ENCODE measurements at regions not wholly inside any gene's neighbourhood (a gene's known extent, or its start where the extent isn't known, plus 50 kb on each side); places are given as distances from the start of the nearest gene placed in this dataset.
A peak's percentile ranks its signal among the peaks of the same experiment; 100 is the strongest.

- Histone ChIP-seq H3K4me1 (ENCODE audit: low read length) (peaks cover 53% of the 10 kb centered on the region), H3K4me2 (ENCODE audit: low read length) (peak overlapping the region; percentile 64)
Measured at GRCh38 chr10:30542895-30543288, 86.7 kb downstream of the LYZL2 start.

GRCh38 chr10:30542001-30542894 is 87.3 kb downstream of the LYZL2 start:
- no peaks in the 10 kb centered on the region for H3K9me3 ChIP-seq (ENCODE audit: insufficient read depth, low read length)
- no peaks in the 10 kb centered on the region for H3K79me2 ChIP-seq (ENCODE audit: low read length)
- H3K4me3 ChIP-seq (ENCODE audit: low read length), result peak overlapping the region; percentile 44
- H3K4me1 ChIP-seq (ENCODE audit: low read length), result peaks cover 59% of the 10 kb centered on the region
- H2AFZ ChIP-seq (ENCODE audit: low read depth, low read length), result peak overlapping the region; percentile 45
- peak overlapping the region; percentile 55 for H3K9ac ChIP-seq (ENCODE audit: low read length)
- H4K20me1 ChIP-seq (ENCODE audit: insufficient read depth, low read length), result no peaks in the 10 kb centered on the region
- peak overlapping the region; percentile 83 for H3K27ac ChIP-seq (ENCODE audit: low read length)
- no peaks in the 10 kb centered on the region for H3K27me3 ChIP-seq (ENCODE audit: low read depth, low read length)
- H3K4me2 ChIP-seq (ENCODE audit: low read length), result peak overlapping the region; percentile 64
- TF ChIP-seq EZH2phosphoT487 (IDR thresholded peaks at IDR 0.05; ENCODE audit: low read depth) (no peak), CTCF (IDR thresholded peaks at IDR 0.05; ENCODE audit: low read depth, low read length) (no peak)
- no peaks in the 10 kb centered on the region for H3K36me3 ChIP-seq (replicated peaks; ENCODE audit: low read depth, low read length)

More at GRCh38 chr10:30542895-30543288, 86.7 kb downstream of the LYZL2 start:
- H3K27ac ChIP-seq (ENCODE audit: low read length), result peak overlapping the region; percentile 83
- H4K20me1 ChIP-seq (ENCODE audit: insufficient read depth, low read length), result no peaks in the 10 kb centered on the region
- no peaks in the 10 kb centered on the region for H3K79me2 ChIP-seq (ENCODE audit: low read length)
- H3K9me3 ChIP-seq (ENCODE audit: insufficient read depth, low read length), result no peaks in the 10 kb centered on the region
- no peaks in the 10 kb centered on the region for H3K27me3 ChIP-seq (ENCODE audit: low read depth, low read length)
- H3K36me3 ChIP-seq (replicated peaks; ENCODE audit: low read depth, low read length), result no peaks in the 10 kb centered on the region
- peak overlapping the region; percentile 44 for H3K4me3 ChIP-seq (ENCODE audit: low read length)
- peak overlapping the region; percentile 4; the same call in 1 of the 2 replicates for H3K9ac ChIP-seq (ENCODE audit: low read length)
- no peak overlapping the region for H2AFZ ChIP-seq (ENCODE audit: low read depth, low read length)
- TF ChIP-seq EZH2phosphoT487 (IDR thresholded peaks at IDR 0.05; ENCODE audit: low read depth), result no peak
- no peak for TF ChIP-seq CTCF (IDR thresholded peaks at IDR 0.05; ENCODE audit: low read depth, low read length)

- Histone ChIP-seq H3K9ac (ENCODE audit: low read length) (no peak overlapping the region), H3K9me3 (ENCODE audit: insufficient read depth, low read length) (no peaks in the 10 kb centered on the region), H3K27ac (ENCODE audit: low read length) (no peak overlapping the region), H3K4me3 (ENCODE audit: low read length) (no peak overlapping the region), H3K36me3 (replicated peaks; ENCODE audit: low read depth, low read length) (no peaks in the 10 kb centered on the region), H3K4me1 (ENCODE audit: low read length) (peaks cover 66% of the 10 kb centered on the region), H3K79me2 (ENCODE audit: low read length) (no peaks in the 10 kb centered on the region), H4K20me1 (ENCODE audit: insufficient read depth, low read length) (no peaks in the 10 kb centered on the region), H3K27me3 (ENCODE audit: low read depth, low read length) (no peaks in the 10 kb centered on the region), H3K4me2 (ENCODE audit: low read length) (no peak overlapping the region), H2AFZ (ENCODE audit: low read depth, low read length) (no peak overlapping the region)
- no peak for TF ChIP-seq EZH2phosphoT487 (IDR thresholded peaks at IDR 0.05; ENCODE audit: low read depth)
- no peak for TF ChIP-seq CTCF (IDR thresholded peaks at IDR 0.05; ENCODE audit: low read depth, low read length)
Measured at GRCh38 chr10:30540276-30540675, 89.3 kb downstream of the LYZL2 start.

- Histone ChIP-seq H3K9ac (ENCODE audit: low read length) (no peak overlapping the region), H3K36me3 (replicated peaks; ENCODE audit: low read depth, low read length) (no peaks in the 10 kb centered on the region), H3K4me3 (ENCODE audit: low read length) (no peak overlapping the region), H3K9me3 (ENCODE audit: insufficient read depth, low read length) (no peaks in the 10 kb centered on the region), H3K4me2 (ENCODE audit: low read length) (peak overlapping the region; percentile 15; the same call in 1 of the 2 replicates), H2AFZ (ENCODE audit: low read depth, low read length) (no peak overlapping the region), H3K27ac (ENCODE audit: low read length) (no peak overlapping the region), H4K20me1 (ENCODE audit: insufficient read depth, low read length) (no peaks in the 10 kb centered on the region), H3K79me2 (ENCODE audit: low read length) (no peaks in the 10 kb centered on the region), H3K4me1 (ENCODE audit: low read length) (peaks cover 60% of the 10 kb centered on the region), H3K27me3 (ENCODE audit: low read depth, low read length) (no peaks in the 10 kb centered on the region)
- no peak for TF ChIP-seq CTCF (IDR thresholded peaks at IDR 0.05; ENCODE audit: low read depth, low read length)
- TF ChIP-seq EZH2phosphoT487 (IDR thresholded peaks at IDR 0.05; ENCODE audit: low read depth), result no peak
Measured at GRCh38 chr10:30538086-30538485, 91.5 kb downstream of the LYZL2 start.

Measured in OCI-LY3 (cell line).